OCI-LY3 (cell line): ENCODE measurements at regions not wholly inside any gene's neighbourhood (a gene's known extent, or its start where the extent isn't known, plus 50 kb on each side); places are given as distances from the start of the nearest gene placed in this dataset.

Experiments
- H2AFZ ChIP-seq: fragments of 200-600, 300-600 bp; shearing (Covaris generic); 2 replicates; pipeline ENCODE4 v1.6.0; 2014; ENCODE audit warnings: antibody characterized with exemption, low read depth, low read length
- H3K27ac ChIP-seq: fragments of 200-600, 300-600 bp; sonication (generic); 2 replicates; pipeline ENCODE4 v1.5.1; 2014; ENCODE audit warnings: mild to moderate bottlenecking, low read length, moderate library complexity, mixed read lengths
- H3K27me3 ChIP-seq: fragments of 200-600, 300-600 bp; sonication (generic); 2 replicates; pipeline ENCODE4 v1.6.1; 2014; ENCODE audit warnings: low read depth, low read length, mixed read lengths
- H3K36me3 ChIP-seq: fragments of 200-600, 300-600 bp; sonication (generic); replicated peaks from 2 replicates; pipeline ENCODE3; 2014; ENCODE audit warnings: low read depth, low read length, mixed read lengths
- H3K4me1 ChIP-seq: fragments of 300-600, 200-600 bp; sonication (generic); 2 replicates; pipeline ENCODE4 v1.6.1; 2014; ENCODE audit warnings: low read length, mixed read lengths
- H3K4me2 ChIP-seq: fragments of 200-600, 300-600 bp; sonication (generic); 2 replicates; pipeline ENCODE4 v1.6.1; 2014; ENCODE audit warnings: low read length, mixed read lengths
- H3K4me3 ChIP-seq: fragments of 300-600, 200-600 bp; sonication (generic); 2 replicates; pipeline ENCODE4 v1.5.1; 2014; ENCODE audit warnings: antibody characterized with exemption, mild to moderate bottlenecking, low read length, moderate library complexity
- H3K79me2 ChIP-seq: fragments of 300-600, 200-600 bp; shearing (Covaris generic); 2 replicates; pipeline ENCODE4 v1.6.1; 2014; ENCODE audit warnings: mild to moderate bottlenecking, low read length, mixed read lengths
- H3K9ac ChIP-seq: fragments of 300-600, 200-600 bp; shearing (Covaris generic); 2 replicates; pipeline ENCODE4 v1.6.0; 2014; ENCODE audit warnings: mild to moderate bottlenecking, low read length, moderate library complexity
- H3K9me3 ChIP-seq: fragments of 200-600, 300-600 bp; shearing (Covaris generic); 2 replicates; pipeline ENCODE4 v1.6.1; 2014; ENCODE audit warnings: low read length, mixed read lengths; ENCODE audit not compliant: insufficient read depth
- H4K20me1 ChIP-seq: fragments of 200-600, 300-600 bp; sonication (generic); 2 replicates; pipeline ENCODE4 v1.6.1; 2016; ENCODE audit warnings: low read length, mixed read lengths; ENCODE audit not compliant: insufficient read depth
- EZH2phosphoT487 ChIP-seq: fragments of 200-600 bp; shearing (Covaris generic); IDR thresholded peaks from 2 replicates; pipeline ENCODE4 v1.6.1; 2018; ENCODE audit warnings: antibody characterized with exemption, mixed run types, low read depth
- TF ChIP-seq, protein P1 (sequence below): fragments of 200-600, 300-600 bp; sonication (generic); IDR thresholded peaks from 2 replicates; pipeline ENCODE4 v1.5.1; 2014; ENCODE audit warnings: antibody characterized with exemption, low read length, low read depth

DNA sequence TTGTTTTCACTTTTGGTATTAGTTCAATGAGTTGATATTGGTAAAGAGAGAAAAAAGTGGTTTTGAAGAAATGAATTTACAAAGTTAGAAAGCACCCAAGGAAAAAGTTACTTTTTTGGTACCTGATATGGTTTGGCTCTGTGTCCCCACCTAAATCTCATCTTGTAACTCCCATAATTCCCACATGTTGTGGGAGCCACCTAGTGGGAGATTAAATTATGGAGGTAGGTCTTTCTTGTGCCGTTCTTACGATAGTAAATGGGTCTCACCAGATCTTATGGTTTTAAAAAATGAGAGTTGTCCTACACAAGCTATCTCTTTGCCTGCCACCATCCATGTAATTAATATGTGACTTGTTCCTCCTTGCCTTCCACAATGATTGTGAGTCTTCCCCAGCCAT lies 965.6 kb upstream of the NRXN1 start:
- Histone ChIP-seq H2AFZ (no peak overlapping the region), H3K4me1 (no peaks in the 10 kb centered on the region), H3K36me3 (no peaks in the 10 kb centered on the region), H3K79me2 (no peaks in the 10 kb centered on the region), H3K4me2 (no peak overlapping the region), H3K9me3 (no peaks in the 10 kb centered on the region), H3K27ac (no peak overlapping the region), H3K9ac (no peak overlapping the region), H4K20me1 (no peaks in the 10 kb centered on the region), H3K27me3 (no peaks in the 10 kb centered on the region), H3K4me3 (no peak overlapping the region)
- TF ChIP-seq, protein P1, sequence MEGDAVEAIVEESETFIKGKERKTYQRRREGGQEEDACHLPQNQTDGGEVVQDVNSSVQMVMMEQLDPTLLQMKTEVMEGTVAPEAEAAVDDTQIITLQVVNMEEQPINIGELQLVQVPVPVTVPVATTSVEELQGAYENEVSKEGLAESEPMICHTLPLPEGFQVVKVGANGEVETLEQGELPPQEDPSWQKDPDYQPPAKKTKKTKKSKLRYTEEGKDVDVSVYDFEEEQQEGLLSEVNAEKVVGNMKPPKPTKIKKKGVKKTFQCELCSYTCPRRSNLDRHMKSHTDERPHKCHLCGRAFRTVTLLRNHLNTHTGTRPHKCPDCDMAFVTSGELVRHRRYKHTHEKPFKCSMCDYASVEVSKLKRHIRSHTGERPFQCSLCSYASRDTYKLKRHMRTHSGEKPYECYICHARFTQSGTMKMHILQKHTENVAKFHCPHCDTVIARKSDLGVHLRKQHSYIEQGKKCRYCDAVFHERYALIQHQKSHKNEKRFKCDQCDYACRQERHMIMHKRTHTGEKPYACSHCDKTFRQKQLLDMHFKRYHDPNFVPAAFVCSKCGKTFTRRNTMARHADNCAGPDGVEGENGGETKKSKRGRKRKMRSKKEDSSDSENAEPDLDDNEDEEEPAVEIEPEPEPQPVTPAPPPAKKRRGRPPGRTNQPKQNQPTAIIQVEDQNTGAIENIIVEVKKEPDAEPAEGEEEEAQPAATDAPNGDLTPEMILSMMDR = peak; percentile 8; the same call in 1 of the 2 replicates
- no peak for TF ChIP-seq EZH2phosphoT487

DNA sequence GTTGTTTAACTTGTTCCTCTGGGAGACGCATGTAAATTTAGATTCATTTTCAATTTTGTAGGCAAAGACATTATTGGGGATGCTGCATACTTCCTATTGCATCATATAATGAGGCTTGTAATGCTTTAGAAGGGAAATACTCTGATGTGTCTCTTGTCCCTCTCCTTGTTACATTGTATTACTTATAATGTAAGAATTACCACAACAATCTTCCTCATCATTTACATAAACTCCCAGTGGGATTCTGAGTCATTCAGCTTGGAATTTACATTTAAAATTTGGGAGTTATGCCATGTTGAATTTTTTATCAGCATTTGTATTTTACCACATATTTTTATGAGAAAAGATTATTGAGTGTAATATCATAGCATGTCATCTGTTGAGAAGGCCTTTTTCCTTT lies 963.4 kb upstream of the NRXN1 start:
- H3K27ac ChIP-seq = no peak overlapping the region
- H3K9ac ChIP-seq = no peak overlapping the region
- H3K4me2 ChIP-seq = no peak overlapping the region
- no peaks in the 10 kb centered on the region for H3K36me3 ChIP-seq
- no peak overlapping the region for H2AFZ ChIP-seq
- H3K4me1 ChIP-seq = no peaks in the 10 kb centered on the region
- no peaks in the 10 kb centered on the region for H3K79me2 ChIP-seq
- TF ChIP-seq, protein P1 = no peak
- TF ChIP-seq EZH2phosphoT487 = no peak
- no peaks in the 10 kb centered on the region for H3K27me3 ChIP-seq
- no peak overlapping the region for H3K4me3 ChIP-seq
- H3K9me3 ChIP-seq = no peaks in the 10 kb centered on the region
- H4K20me1 ChIP-seq = no peaks in the 10 kb centered on the region

DNA sequence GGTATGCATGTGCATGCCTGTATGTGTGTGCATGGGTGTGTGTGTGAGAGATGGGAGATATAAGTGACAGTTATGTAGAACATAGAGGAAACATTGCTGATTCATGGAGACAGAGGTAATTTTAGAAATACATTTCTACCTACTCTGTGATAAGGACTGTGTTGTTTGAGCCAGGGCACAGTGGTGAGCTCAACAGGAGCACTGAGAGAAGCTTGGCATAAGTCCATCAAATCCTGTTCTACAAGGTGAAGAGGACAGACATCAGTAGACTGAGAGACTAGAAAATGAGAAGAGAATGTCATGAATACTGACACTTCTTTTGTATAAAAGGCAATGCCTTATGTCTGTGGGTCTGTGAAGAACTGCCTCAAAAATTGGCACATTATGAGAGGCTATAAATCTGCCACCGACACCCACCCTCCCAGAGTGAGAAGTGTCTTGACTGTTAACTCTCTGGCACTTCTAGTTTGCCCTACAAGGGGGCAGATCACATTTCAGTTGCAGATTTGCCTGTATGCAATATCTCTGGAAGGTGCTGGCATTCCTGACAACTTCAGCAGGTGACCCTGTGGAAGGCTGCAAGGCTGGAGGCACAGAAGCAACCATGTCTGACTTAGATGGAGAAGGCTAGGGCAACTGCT lies 962.3 kb upstream of the NRXN1 start:
- no peak overlapping the region for H2AFZ ChIP-seq

GRCh38 chr2:51990684-51991083 lies 958.8 kb upstream of the NRXN1 start:
- H3K9ac ChIP-seq = no peak overlapping the region
- no peaks in the 10 kb centered on the region for H3K4me1 ChIP-seq
- no peak overlapping the region for H2AFZ ChIP-seq
- H4K20me1 ChIP-seq = no peaks in the 10 kb centered on the region
- no peaks in the 10 kb centered on the region for H3K36me3 ChIP-seq
- no peak overlapping the region for H3K27ac ChIP-seq
- H3K9me3 ChIP-seq = no peaks in the 10 kb centered on the region
- no peak overlapping the region for H3K4me3 ChIP-seq
- TF ChIP-seq, protein P1 = no peak
- no peak for TF ChIP-seq EZH2phosphoT487
- no peaks in the 10 kb centered on the region for H3K27me3 ChIP-seq
- no peak overlapping the region for H3K4me2 ChIP-seq
- no peaks in the 10 kb centered on the region for H3K79me2 ChIP-seq

More for the DNA sequence above, 962.3 kb upstream of the NRXN1 start:
- no peaks in the 10 kb centered on the region for H3K9me3 ChIP-seq
- H3K27me3 ChIP-seq = no peaks in the 10 kb centered on the region
- H3K27ac ChIP-seq = no peak overlapping the region
- TF ChIP-seq EZH2phosphoT487 = no peak
- TF ChIP-seq, protein P1 = no peak
- no peaks in the 10 kb centered on the region for H4K20me1 ChIP-seq
- no peaks in the 10 kb centered on the region for H3K4me1 ChIP-seq
- H3K36me3 ChIP-seq = no peaks in the 10 kb centered on the region
- no peak overlapping the region for H3K4me3 ChIP-seq
- no peak overlapping the region for H3K4me2 ChIP-seq
- no peak overlapping the region for H3K9ac ChIP-seq
- no peaks in the 10 kb centered on the region for H3K79me2 ChIP-seq
